ENCODE measurements at regions not wholly inside any gene's neighbourhood (a gene's known extent, or its start where the extent isn't known, plus 50 kb on each side); places are given as distances from the start of the nearest gene placed in this dataset.

DNA sequence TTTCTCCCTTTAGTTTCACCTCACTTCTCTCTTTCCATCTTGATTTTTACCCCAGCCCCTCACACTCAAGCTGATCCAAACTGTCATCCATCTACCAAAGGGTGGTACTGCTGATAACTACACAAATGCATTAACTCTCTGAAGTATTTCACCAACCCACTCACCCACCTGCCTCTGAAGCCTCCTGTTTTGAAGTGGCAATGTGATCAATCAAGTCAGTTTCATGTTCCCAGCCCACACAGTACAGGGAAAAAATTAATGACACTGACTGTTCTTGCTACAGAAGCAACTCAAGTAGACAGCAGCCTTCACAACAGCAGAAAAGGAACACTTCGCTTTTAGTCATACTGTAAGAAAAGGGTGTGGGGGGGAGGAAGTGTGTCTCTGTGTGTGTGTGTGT lies 183.0 kb upstream of the NOCT start:
- H3K4me1 Mint-ChIP-seq: no peaks in the 10 kb centered on the region
- CTCF ChIA-PET: no interaction called here
- DNase-seq (no peak), ATAC-seq (replicated peaks in 1 of 4) (no peak)
- no peaks in the 10 kb centered on the region for H3K36me3 Mint-ChIP-seq
- peaks cover 7 to 16% of the 10 kb centered on the region in 2 donors for H3K27me3 Mint-ChIP-seq
- H3K27ac ChIP-seq (ENCODE audit: low read length): no peak overlapping the region
- POLR2A ChIA-PET: no interaction called here
- no peak overlapping the region for H3K4me3 ChIP-seq (ENCODE audit: control insufficient read depth in 1 of 2, extremely low read depth in 1 of 2, low read length in 1 of 2)
- H3K36me3 ChIP-seq (ENCODE audit: control insufficient read depth in 2 of 2, extremely low read depth in 1 of 2, insufficient read depth in 1 of 2, low read length in 1 of 2): no peaks in the 10 kb centered on the region
- no peaks in the 10 kb centered on the region for H3K4me1 ChIP-seq (ENCODE audit: control insufficient read depth in 1 of 2, extremely low read depth in 1 of 2, insufficient read depth in 2 of 2, low read length in 2 of 2)
- H3K9me3 ChIP-seq: no peaks in the 10 kb centered on the region
- H3K9me3 Mint-ChIP-seq: no peaks in the 10 kb centered on the region
- no peak overlapping the region for H3K27ac Mint-ChIP-seq
- H3K4me3 Mint-ChIP-seq: no peak overlapping the region
- WGBS (ENCODE audit: insufficient coverage): no CpG with 5 or more reads among the region's 1 CpG
- H3K27me3 ChIP-seq (replicated peaks in 1 of 2; ENCODE audit: control insufficient read depth in 2 of 2, extremely low read depth in 1 of 2, insufficient read depth in 2 of 2, low read length in 1 of 2): peaks cover 0 to 2% of the 10 kb centered on the region in 2 experiments

DNA sequence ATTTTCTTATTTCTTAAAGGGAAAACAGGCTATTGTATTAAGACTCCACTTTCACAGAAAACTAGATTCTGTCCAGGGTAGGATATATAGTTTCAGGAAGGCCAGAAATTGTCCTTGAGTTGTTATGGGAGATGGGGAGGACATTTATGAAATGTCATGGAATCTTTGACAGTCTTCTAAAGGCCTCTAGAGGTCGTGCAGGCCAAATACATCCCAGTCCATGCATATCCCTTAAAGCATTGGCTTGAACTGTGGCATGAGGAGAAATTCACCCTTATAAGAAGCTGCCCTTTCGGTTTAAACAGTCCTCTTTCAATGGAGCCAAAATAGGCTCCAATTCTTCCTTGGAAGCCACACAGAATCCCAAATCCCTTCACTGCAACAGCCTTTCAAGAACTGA lies 183.6 kb upstream of the NOCT start:
- Histone ChIP-seq H3K4me1 (ENCODE audit: control insufficient read depth in 1 of 2, extremely low read depth in 1 of 2, insufficient read depth in 2 of 2, low read length in 2 of 2) (no peaks in the 10 kb centered on the region), H3K4me3 (ENCODE audit: control insufficient read depth in 1 of 2, extremely low read depth in 1 of 2, low read length in 1 of 2) (no peak overlapping the region), H3K36me3 (ENCODE audit: control insufficient read depth in 2 of 2, extremely low read depth in 1 of 2, insufficient read depth in 1 of 2, low read length in 1 of 2) (no peaks in the 10 kb centered on the region), H3K27me3 (replicated peaks in 1 of 2; ENCODE audit: control insufficient read depth in 2 of 2, extremely low read depth in 1 of 2, insufficient read depth in 2 of 2, low read length in 1 of 2) (peaks cover 0 to 2% of the 10 kb centered on the region in 2 experiments), H3K9me3 (no peaks in the 10 kb centered on the region), H3K27ac (ENCODE audit: low read length) (no peak overlapping the region)
- Mint-ChIP-seq H3K9me3 (no peaks in the 10 kb centered on the region), H3K36me3 (no peaks in the 10 kb centered on the region), H3K27ac (no peak overlapping the region), H3K27me3 (peaks cover 7 to 15% of the 10 kb centered on the region in 2 donors), H3K4me1 (no peaks in the 10 kb centered on the region), H3K4me3 (no peak overlapping the region)
- WGBS (ENCODE audit: insufficient coverage): 67% methylated on average over 1 of the region's 2 CpGs
- ChIA-PET POLR2A (no interaction called here), CTCF (interaction anchor here in 1 of 2 donors (0.5 kb wide), 1 partner anchor 89 kb away, joined by 3 read pairs; no protein-coding TSS in a partner anchor)
- DNase-seq (no peak), ATAC-seq (replicated peaks in 1 of 4) (no peak)

DNA sequence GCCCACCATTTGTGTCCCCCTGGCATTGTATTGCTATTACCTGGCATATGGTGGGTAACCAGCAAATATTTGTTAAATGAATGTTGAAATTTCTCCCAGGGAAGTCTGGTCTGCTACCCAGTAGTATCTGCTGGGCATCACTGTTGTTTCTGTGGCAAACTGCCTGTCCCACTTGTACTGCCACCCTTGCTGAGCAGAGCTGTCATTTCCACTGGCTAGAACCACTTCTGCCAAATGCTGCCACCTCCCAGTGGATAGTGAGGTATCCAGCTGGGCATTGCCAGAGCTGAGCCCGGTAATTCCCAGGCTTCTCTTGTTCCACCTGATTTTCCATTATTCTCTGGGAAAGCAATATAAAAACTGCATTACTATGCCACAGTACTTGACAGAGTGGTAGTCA lies 186.7 kb upstream of the NOCT start:
- no peak overlapping the region for H3K4me3 ChIP-seq (ENCODE audit: control insufficient read depth in 1 of 2, extremely low read depth in 1 of 2, low read length in 1 of 2)
- H3K36me3 ChIP-seq (ENCODE audit: control insufficient read depth in 2 of 2, extremely low read depth in 1 of 2, insufficient read depth in 1 of 2, low read length in 1 of 2): no peaks in the 10 kb centered on the region
- H3K4me1 ChIP-seq (ENCODE audit: control insufficient read depth in 1 of 2, extremely low read depth in 1 of 2, insufficient read depth in 2 of 2, low read length in 2 of 2): no peaks in the 10 kb centered on the region
- ATAC-seq (replicated peaks in 1 of 4): no peak
- H3K27ac Mint-ChIP-seq: no peak overlapping the region
- H3K4me3 Mint-ChIP-seq: no peak overlapping the region
- CTCF ChIA-PET: no interaction called here
- peaks cover 0 to 2% of the 10 kb centered on the region in 2 experiments for H3K27me3 ChIP-seq (replicated peaks in 1 of 2; ENCODE audit: control insufficient read depth in 2 of 2, extremely low read depth in 1 of 2, insufficient read depth in 2 of 2, low read length in 1 of 2)
- no peaks in the 10 kb centered on the region for H3K9me3 Mint-ChIP-seq
- no peaks in the 10 kb centered on the region for H3K9me3 ChIP-seq
- no peak overlapping the region for H3K27ac ChIP-seq (ENCODE audit: low read length)
- POLR2A ChIA-PET: no interaction called here
- no peaks in the 10 kb centered on the region for H3K36me3 Mint-ChIP-seq
- H3K4me1 Mint-ChIP-seq: no peaks in the 10 kb centered on the region
- no peak for DNase-seq
- H3K27me3 Mint-ChIP-seq: peaks cover 4 to 15% of the 10 kb centered on the region in 2 donors
- WGBS (ENCODE audit: insufficient coverage): no CpG with 5 or more reads among the region's 1 CpG

DNA sequence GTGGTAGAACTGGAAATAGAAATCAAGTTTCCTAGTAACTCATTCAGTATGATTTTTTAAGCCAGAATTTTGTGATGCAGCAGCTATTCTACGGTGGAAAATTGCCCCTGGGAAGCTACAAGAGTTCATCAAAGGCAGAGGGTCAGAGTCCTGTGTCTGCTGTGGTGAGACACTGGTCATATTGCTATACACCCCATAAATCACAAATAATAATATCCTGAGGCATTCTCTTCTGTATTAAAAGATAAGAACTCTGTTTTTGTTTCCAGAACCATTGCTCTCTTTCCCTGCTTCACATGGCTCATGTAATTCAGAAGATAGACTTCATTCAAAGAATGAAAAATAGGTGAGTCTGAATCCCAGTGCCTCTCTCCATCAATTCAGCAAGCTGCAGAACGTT lies 188.8 kb upstream of the NOCT start:
- H3K9me3 ChIP-seq: no peaks in the 10 kb centered on the region

DNA sequence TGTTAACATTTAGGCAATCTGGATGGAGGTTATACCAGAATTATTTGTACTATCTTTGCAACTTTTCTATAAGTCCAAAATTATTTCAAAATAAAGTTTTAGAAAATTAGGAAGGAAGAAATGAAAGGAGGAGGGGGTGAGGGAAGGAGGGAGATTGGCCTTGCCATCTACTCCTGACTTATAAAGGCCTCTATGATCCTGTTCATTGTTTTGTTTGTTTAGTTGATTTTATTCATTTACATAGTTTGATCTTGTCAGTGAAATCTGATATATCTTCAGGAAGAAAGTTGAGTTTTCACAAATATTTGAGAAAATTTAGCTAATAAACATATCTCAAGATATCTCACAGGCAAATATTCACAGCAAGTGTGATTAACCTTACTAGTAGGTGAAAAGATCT lies 189.3 kb upstream of the NOCT start:
- H3K4me1 ChIP-seq (ENCODE audit: control insufficient read depth in 1 of 2, extremely low read depth in 1 of 2, insufficient read depth in 2 of 2, low read length in 2 of 2): no peaks in the 10 kb centered on the region
- peaks cover 0 to 2% of the 10 kb centered on the region in 2 experiments for H3K27me3 ChIP-seq (replicated peaks in 1 of 2; ENCODE audit: control insufficient read depth in 2 of 2, extremely low read depth in 1 of 2, insufficient read depth in 2 of 2, low read length in 1 of 2)
- H3K9me3 ChIP-seq: no peaks in the 10 kb centered on the region
- no peaks in the 10 kb centered on the region for H3K36me3 Mint-ChIP-seq
- H3K4me1 Mint-ChIP-seq: no peaks in the 10 kb centered on the region
- H3K4me3 ChIP-seq (ENCODE audit: control insufficient read depth in 1 of 2, extremely low read depth in 1 of 2, low read length in 1 of 2): no peak overlapping the region
- ATAC-seq (replicated peaks in 1 of 4): no peak
- no peak for DNase-seq
- H3K4me3 Mint-ChIP-seq: no peak overlapping the region
- peaks cover 0 to 3% of the 10 kb centered on the region in 2 donors for H3K27me3 Mint-ChIP-seq
- ChIA-PET CTCF (no interaction called here), POLR2A (no interaction called here)
- H3K27ac Mint-ChIP-seq: no peak overlapping the region
- no peaks in the 10 kb centered on the region for H3K9me3 Mint-ChIP-seq
- no peaks in the 10 kb centered on the region for H3K36me3 ChIP-seq (ENCODE audit: control insufficient read depth in 2 of 2, extremely low read depth in 1 of 2, insufficient read depth in 1 of 2, low read length in 1 of 2)
- H3K27ac ChIP-seq (ENCODE audit: low read length): no peak overlapping the region

More for the DNA sequence above, 188.8 kb upstream of the NOCT start:
- Histone ChIP-seq H3K36me3 (ENCODE audit: control insufficient read depth in 2 of 2, extremely low read depth in 1 of 2, insufficient read depth in 1 of 2, low read length in 1 of 2) (no peaks in the 10 kb centered on the region), H3K4me1 (ENCODE audit: control insufficient read depth in 1 of 2, extremely low read depth in 1 of 2, insufficient read depth in 2 of 2, low read length in 2 of 2) (no peaks in the 10 kb centered on the region), H3K4me3 (ENCODE audit: control insufficient read depth in 1 of 2, extremely low read depth in 1 of 2, low read length in 1 of 2) (no peak overlapping the region), H3K27ac (ENCODE audit: low read length) (no peak overlapping the region), H3K27me3 (replicated peaks in 1 of 2; ENCODE audit: control insufficient read depth in 2 of 2, extremely low read depth in 1 of 2, insufficient read depth in 2 of 2, low read length in 1 of 2) (peaks cover 0 to 2% of the 10 kb centered on the region in 2 experiments)
- no peak overlapping the region for H3K27ac Mint-ChIP-seq
- ATAC-seq (replicated peaks in 1 of 4) (no peak), DNase-seq (no peak)
- no peaks in the 10 kb centered on the region for H3K4me1 Mint-ChIP-seq
- H3K27me3 Mint-ChIP-seq: peaks cover 0 to 3% of the 10 kb centered on the region in 2 donors
- H3K9me3 Mint-ChIP-seq: no peaks in the 10 kb centered on the region
- WGBS (ENCODE audit: insufficient coverage): no CpG with 5 or more reads among the region's 2 CpGs
- ChIA-PET POLR2A (no interaction called here), CTCF (no interaction called here)
- H3K4me3 Mint-ChIP-seq: no peak overlapping the region
- no peaks in the 10 kb centered on the region for H3K36me3 Mint-ChIP-seq

DNA sequence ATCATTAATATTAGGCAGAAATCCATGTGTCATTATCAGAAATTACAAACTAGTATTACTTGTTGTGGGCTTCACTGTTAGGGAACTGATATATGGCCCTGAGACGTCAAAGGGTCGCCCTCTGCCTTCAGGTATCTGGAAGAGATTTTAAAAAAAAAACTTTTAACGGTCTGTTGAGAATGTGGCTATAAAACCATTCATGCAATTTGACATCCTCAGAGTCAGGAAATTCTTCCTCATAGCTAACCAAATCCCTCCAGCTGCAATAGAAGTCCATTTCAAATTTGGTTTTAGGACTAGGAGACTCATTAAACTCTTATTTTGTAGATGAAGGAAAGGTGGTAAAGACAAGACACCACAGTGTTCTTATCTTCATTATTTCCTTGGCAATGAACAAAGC lies 194.2 kb upstream of the NOCT start:
- POLR2A ChIA-PET: no interaction called here
- Histone ChIP-seq H3K4me3 (ENCODE audit: control insufficient read depth in 1 of 2, extremely low read depth in 1 of 2, low read length in 1 of 2) (no peak overlapping the region), H3K36me3 (ENCODE audit: control insufficient read depth in 2 of 2, extremely low read depth in 1 of 2, insufficient read depth in 1 of 2, low read length in 1 of 2) (no peaks in the 10 kb centered on the region), H3K27me3 (replicated peaks in 1 of 2; ENCODE audit: control insufficient read depth in 2 of 2, extremely low read depth in 1 of 2, insufficient read depth in 2 of 2, low read length in 1 of 2) (peaks cover 0 to 4% of the 10 kb centered on the region in 2 experiments), H3K9me3 (no peaks in the 10 kb centered on the region), H3K4me1 (ENCODE audit: control insufficient read depth in 1 of 2, extremely low read depth in 1 of 2, insufficient read depth in 2 of 2, low read length in 2 of 2) (no peaks in the 10 kb centered on the region), H3K27ac (ENCODE audit: low read length) (no peak overlapping the region)
- ATAC-seq (replicated peaks in 1 of 4) (no peak), DNase-seq (no peak)
- CTCF ChIA-PET: no interaction called here
- Mint-ChIP-seq H3K27ac (no peak overlapping the region), H3K27me3 (no peaks in the 10 kb centered on the region), H3K4me1 (no peaks in the 10 kb centered on the region), H3K9me3 (peaks cover 0 to 5% (median 0%) of the 10 kb centered on the region in 3 donors), H3K4me3 (no peak overlapping the region), H3K36me3 (no peaks in the 10 kb centered on the region)
- WGBS (ENCODE audit: insufficient coverage): no CpG with 5 or more reads among the region's 3 CpGs

DNA sequence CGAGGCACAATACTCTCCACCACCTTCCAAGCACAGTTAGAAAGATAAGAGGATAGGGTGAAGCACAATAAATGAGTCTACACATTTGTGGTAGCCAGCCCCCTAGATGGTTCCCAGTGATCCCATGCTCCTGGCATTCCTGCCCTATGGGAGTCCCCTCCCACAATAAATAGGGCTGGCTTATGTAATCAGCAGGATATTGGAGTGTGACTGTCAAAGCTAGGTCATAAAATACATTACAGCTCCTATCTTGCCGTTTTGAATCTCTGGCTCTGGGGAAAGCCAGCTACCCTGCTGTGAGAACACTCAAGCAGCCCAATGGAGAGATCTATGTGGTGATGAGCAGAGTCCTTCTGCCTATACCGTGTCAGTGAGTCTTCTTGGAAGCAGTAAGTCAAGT lies 198.7 kb upstream of the NOCT start:
- H3K4me1 Mint-ChIP-seq: no peaks in the 10 kb centered on the region
- no CpG with 5 or more reads among the region's 3 CpGs for WGBS (ENCODE audit: insufficient coverage)

More for the DNA sequence above, 198.7 kb upstream of the NOCT start:
- ATAC-seq (replicated peaks in 1 of 4) (no peak), DNase-seq (no peak)
- H3K27me3 Mint-ChIP-seq: peaks cover 1 to 15% of the 10 kb centered on the region in 2 donors
- H3K9me3 ChIP-seq: no peaks in the 10 kb centered on the region
- H3K9me3 Mint-ChIP-seq: peaks cover 0 to 14% (median 0%) of the 10 kb centered on the region in 3 donors
- no peak overlapping the region for H3K27ac Mint-ChIP-seq
- no peak overlapping the region for H3K4me3 ChIP-seq (ENCODE audit: control insufficient read depth in 1 of 2, extremely low read depth in 1 of 2, low read length in 1 of 2)
- no peak overlapping the region for H3K27ac ChIP-seq (ENCODE audit: low read length)
- no peaks in the 10 kb centered on the region for H3K4me1 ChIP-seq (ENCODE audit: control insufficient read depth in 1 of 2, extremely low read depth in 1 of 2, insufficient read depth in 2 of 2, low read length in 2 of 2)
- H3K36me3 Mint-ChIP-seq: no peaks in the 10 kb centered on the region
- ChIA-PET CTCF (no interaction called here), POLR2A (no interaction called here)
- H3K4me3 Mint-ChIP-seq: no peak overlapping the region
- H3K27me3 ChIP-seq (replicated peaks in 1 of 2; ENCODE audit: control insufficient read depth in 2 of 2, extremely low read depth in 1 of 2, insufficient read depth in 2 of 2, low read length in 1 of 2): peaks cover 0 to 4% of the 10 kb centered on the region in 2 experiments
- H3K36me3 ChIP-seq (ENCODE audit: control insufficient read depth in 2 of 2, extremely low read depth in 1 of 2, insufficient read depth in 1 of 2, low read length in 1 of 2): no peaks in the 10 kb centered on the region

All from T-cell (primary cell).